ENCODE measurements at regions not wholly inside any gene's neighbourhood (a gene's known extent, or its start where the extent isn't known, plus 50 kb on each side); places are given as distances from the start of the nearest gene placed in this dataset.

- no peak for FAIRE-seq
- DNase-seq (ENCODE audit: insufficient read length, low spot score): no peak
- TF ChIP-seq, protein P1, sequence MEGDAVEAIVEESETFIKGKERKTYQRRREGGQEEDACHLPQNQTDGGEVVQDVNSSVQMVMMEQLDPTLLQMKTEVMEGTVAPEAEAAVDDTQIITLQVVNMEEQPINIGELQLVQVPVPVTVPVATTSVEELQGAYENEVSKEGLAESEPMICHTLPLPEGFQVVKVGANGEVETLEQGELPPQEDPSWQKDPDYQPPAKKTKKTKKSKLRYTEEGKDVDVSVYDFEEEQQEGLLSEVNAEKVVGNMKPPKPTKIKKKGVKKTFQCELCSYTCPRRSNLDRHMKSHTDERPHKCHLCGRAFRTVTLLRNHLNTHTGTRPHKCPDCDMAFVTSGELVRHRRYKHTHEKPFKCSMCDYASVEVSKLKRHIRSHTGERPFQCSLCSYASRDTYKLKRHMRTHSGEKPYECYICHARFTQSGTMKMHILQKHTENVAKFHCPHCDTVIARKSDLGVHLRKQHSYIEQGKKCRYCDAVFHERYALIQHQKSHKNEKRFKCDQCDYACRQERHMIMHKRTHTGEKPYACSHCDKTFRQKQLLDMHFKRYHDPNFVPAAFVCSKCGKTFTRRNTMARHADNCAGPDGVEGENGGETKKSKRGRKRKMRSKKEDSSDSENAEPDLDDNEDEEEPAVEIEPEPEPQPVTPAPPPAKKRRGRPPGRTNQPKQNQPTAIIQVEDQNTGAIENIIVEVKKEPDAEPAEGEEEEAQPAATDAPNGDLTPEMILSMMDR (IDR thresholded peaks at IDR 0.05; ENCODE audit: insufficient read depth, missing control alignments): no peak
These were observed 596.0 kb downstream of the SEMA5A start for GRCh38 chr5:8949908-8950307.

GRCh38 chr5:8952147-8952546 lies 593.7 kb downstream of the SEMA5A start:
- TF ChIP-seq, protein P1 (IDR thresholded peaks at IDR 0.05; ENCODE audit: insufficient read depth, missing control alignments): no peak
- DNase-seq (ENCODE audit: insufficient read length, low spot score): no peak
- no peak for FAIRE-seq

- TF ChIP-seq, protein P1 (IDR thresholded peaks at IDR 0.05; ENCODE audit: insufficient read depth, missing control alignments): no peak
- DNase-seq (ENCODE audit: insufficient read length, low spot score): no peak
- FAIRE-seq: no peak
These were observed 592.9 kb downstream of the SEMA5A start for GRCh38 chr5:8953016-8953415.

GRCh38 chr5:8953911-8954438 lies 591.9 kb downstream of the SEMA5A start:
- TF ChIP-seq, protein P1 (IDR thresholded peaks at IDR 0.05; ENCODE audit: insufficient read depth, missing control alignments): no peak
- DNase-seq (ENCODE audit: insufficient read length, low spot score): no peak
- no peak for FAIRE-seq

DNA sequence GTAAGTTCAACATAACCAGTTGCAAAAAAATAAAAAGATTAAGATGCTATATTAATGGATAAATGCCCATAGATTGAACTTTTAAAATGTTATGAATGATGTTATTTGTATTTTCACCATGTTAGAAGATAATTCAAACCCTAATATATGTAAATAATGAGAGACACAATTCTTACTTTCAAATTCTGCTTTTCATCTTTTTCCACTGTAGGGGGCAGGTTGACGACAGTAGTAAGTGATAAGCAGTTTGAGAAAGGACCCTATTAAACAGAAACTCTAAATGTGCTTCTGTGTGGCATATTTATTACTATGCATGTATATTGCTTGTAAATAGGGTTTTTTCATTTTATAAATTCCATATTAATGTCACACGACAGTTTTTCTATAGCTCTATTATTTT lies 591.1 kb downstream of the SEMA5A start:
- TF ChIP-seq, protein P1 (IDR thresholded peaks at IDR 0.05; ENCODE audit: insufficient read depth, missing control alignments): no peak
- no peak for DNase-seq (ENCODE audit: insufficient read length, low spot score)
- no peak for FAIRE-seq

GRCh38 chr5:8956659-8957058 lies 589.2 kb downstream of the SEMA5A start:
- no peak for FAIRE-seq
- TF ChIP-seq, protein P1 (IDR thresholded peaks at IDR 0.05; ENCODE audit: insufficient read depth, missing control alignments): no peak
- no peak for DNase-seq (ENCODE audit: insufficient read length, low spot score)

GRCh38 chr5:8958602-8959001 lies 587.3 kb downstream of the SEMA5A start:
- no peak for DNase-seq (ENCODE audit: insufficient read length, low spot score)
- TF ChIP-seq, protein P1 (IDR thresholded peaks at IDR 0.05; ENCODE audit: insufficient read depth, missing control alignments): no peak
- FAIRE-seq: no peak

All from D721Med (cell line).